HG03139 (cell line): ENCODE measurements at regions not wholly inside any gene's neighbourhood (a gene's known extent, or its start where the extent isn't known, plus 50 kb on each side); places are given as distances from the start of the nearest gene placed in this dataset.

Experiments
- ATAC-seq: cut with Tn5 transposase; IDR thresholded peaks from one replicate; pipeline ENCODE4 v1.9.1; 2021; ENCODE audit not compliant: unreplicated experiment

- no peak for ATAC-seq
Observed at GRCh38 chr15:98139337-98139736, 178.8 kb downstream of the ARRDC4 start.

GRCh38 chr15:98142572-98142971, 182.1 kb downstream of the ARRDC4 start:
- no peak for ATAC-seq

- no peak for ATAC-seq
Observed at GRCh38 chr15:98143116-98143515, 182.6 kb downstream of the ARRDC4 start.

DNA sequence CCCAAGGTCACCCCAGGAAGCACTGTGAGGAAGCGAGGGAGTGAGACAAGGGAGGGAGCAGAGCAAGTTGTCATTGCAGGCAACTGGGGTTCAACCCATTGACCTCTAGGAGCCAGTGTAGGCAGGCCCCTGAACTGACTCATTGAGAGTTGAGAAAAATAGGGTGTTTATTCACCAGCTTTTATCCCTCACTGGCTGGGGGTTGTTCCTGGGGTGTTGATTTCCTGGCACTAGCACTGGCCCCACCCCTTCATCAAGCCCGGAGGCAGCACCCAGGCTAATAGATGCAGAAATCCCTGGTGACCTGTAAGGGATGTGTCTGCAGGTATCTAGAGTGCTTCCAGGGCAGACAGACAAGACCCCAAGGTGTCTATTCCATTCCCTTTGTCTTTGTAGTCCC, 183.9 kb downstream of the ARRDC4 start:
- no peak for ATAC-seq

GRCh38 chr15:98146031-98146820, 185.7 kb downstream of the ARRDC4 start:
- ATAC-seq: no peak

DNA sequence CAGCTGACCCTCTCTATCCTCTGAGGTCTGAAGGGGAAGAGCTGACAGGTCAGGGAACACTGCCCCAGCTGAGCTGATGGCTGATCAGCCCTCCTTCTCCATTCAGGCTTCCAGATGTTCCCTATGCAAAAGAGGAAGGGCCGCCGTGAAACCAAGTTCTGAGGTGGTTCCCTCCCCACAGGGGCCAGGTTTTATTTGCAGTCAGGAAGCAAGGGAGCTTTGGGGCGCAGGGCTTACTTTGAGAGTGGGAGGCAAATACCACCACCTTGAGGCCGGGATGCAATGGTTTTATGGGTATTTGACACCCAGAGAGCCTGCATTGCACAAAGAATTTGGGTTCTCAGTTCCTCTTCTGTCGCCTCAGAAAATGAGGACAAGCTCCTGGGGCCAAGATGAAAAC, 186.9 kb downstream of the ARRDC4 start:
- ATAC-seq: no peak

DNA sequence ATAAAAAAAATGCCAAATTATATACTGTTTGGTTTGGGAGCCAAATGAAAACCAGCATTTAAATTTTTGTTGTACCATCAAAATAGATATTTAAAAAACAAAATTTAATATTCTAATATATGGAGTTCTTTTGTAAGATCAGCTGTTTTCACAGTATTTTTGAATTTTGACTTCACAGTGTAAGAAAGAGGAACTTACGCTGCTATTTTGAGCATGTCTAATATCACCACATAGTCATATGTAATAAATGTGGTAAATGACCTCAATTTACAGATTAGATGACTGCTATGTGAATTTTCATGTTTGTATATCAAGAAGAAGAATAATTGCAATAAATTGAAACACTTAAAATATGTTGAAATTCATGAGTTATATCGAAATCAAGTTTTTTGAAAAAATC, 189.6 kb downstream of the ARRDC4 start:
- no peak for ATAC-seq

DNA sequence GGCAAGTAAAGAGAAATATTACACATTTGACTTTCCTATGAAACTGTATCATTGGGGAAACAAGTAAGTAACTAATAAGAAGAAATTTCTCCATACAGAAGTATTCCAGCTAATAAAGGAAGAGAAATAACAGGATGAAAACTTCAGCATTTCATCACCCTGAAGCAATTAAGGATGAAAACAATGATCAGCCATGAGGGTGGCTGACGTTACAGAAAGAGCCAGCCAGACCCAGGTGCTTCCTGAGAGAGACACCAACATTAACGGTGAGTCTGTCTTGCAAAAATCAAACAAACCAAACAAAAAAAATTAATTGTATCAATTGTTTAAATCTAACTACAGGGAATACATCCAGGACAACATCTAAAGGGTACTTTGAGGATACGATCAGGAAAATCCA, 190.0 kb downstream of the ARRDC4 start:
- ATAC-seq: no peak

GRCh38 chr15:98151096-98151495, 190.6 kb downstream of the ARRDC4 start:
- ATAC-seq: no peak

GRCh38 chr15:98152156-98152555, 191.7 kb downstream of the ARRDC4 start:
- ATAC-seq: no peak

- ATAC-seq: no peak
Observed at GRCh38 chr15:98154863-98155262, 194.4 kb downstream of the ARRDC4 start.

GRCh38 chr15:98155356-98155755, 194.9 kb downstream of the ARRDC4 start:
- ATAC-seq: no peak

- ATAC-seq: peak; percentile 99
Observed at GRCh38 chr15:98160236-98160635, 199.7 kb downstream of the ARRDC4 start.

GRCh38 chr15:98163319-98164045, 203.0 kb downstream of the ARRDC4 start:
- no peak for ATAC-seq

DNA sequence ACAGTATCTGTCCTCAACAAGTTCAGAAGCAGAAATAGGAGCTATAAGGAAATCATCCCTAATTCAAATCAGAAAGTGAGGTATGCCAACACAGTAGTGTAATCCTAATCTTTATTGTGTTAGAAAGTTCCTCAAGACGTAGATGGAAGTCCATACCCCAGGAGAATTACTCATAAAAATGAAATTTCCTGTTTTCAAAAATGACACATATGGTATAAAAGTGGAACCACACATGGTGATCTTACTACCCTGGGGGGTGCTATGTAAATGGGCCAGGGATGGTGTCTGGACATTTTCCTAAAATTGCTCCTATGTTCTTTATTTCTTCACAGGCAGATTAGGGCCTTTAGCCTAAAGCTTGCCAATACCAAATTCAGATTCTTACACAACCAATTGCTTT, 204.1 kb downstream of the ARRDC4 start:
- no peak for ATAC-seq

- ATAC-seq: no peak
Observed at GRCh38 chr15:98164986-98165385, 204.5 kb downstream of the ARRDC4 start.

DNA sequence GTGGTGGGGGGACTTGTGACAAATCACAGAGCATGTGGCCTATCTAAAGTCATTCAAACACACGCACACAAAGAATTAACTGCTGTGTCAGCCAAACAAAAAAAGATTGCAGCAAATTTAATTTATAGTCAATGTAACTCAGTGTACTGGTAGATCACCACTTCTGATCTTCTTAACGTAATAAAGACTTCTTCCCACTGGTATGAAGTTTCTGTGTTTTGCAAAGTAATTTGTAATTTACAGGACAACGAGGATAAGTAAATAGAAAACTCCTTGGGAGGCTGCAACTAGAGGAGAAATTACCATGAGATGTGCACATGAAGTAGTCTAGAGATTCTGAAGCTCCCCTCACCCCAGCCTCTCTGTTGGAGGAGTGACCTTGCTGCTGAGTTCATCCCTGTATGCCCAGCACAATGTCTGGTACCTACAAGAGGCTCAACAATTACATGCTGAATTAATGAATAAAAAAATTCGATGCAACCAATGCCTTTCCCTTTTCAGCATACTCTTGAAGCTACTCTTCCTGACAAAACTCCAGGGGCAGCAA, 207.3 kb downstream of the ARRDC4 start:
- no peak for ATAC-seq

- ATAC-seq: no peak
Observed at GRCh38 chr15:98169551-98169950, 209.0 kb downstream of the ARRDC4 start.

GRCh38 chr15:98174286-98174685, 213.8 kb downstream of the ARRDC4 start:
- no peak for ATAC-seq

- ATAC-seq: no peak
Observed at GRCh38 chr15:98174841-98175240, 214.3 kb downstream of the ARRDC4 start.

GRCh38 chr15:98177966-98178592, 217.6 kb downstream of the ARRDC4 start:
- ATAC-seq: peak; percentile 77

DNA sequence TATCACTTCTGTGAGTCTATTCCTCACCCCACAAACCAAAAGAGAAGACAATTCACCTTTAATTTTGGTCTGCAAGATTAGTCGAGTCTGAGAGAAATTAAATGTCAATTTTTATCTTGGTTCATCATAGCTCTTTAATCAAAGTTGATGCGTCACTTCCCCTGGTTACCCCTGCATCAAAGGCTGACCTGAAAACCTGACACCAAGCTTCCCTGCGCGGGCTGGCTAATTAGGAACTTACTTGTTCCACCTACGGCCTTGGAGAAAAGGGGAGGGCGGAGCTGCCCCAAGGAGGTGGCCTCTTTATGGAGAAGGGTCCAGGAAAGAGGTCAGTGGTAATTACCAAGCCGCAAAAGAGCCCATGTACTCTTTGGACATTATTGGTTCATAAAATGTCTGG, 218.4 kb downstream of the ARRDC4 start:
- no peak for ATAC-seq
